Stimulated activated CD4-positive, alpha-beta T cell treated with anti-CD3 and anti-CD28 coated beads, Interleukin-4, amount 100 ng/mL, for 24 hours (primary cell): ENCODE measurements at regions not wholly inside any gene's neighbourhood (a gene's known extent, or its start where the extent isn't known, plus 50 kb on each side); places are given as distances from the start of the nearest gene placed in this dataset.
"Not testable (repeated sequence)": the region's sequence is repeated elsewhere in the genome, so short reads cannot be mapped to it uniquely, and the experiment has no call there.

Experiments
- DNase-seq: peaks from one replicate; pipeline ENCODE4 v3.0.0-alpha.2; 2020

DNA sequence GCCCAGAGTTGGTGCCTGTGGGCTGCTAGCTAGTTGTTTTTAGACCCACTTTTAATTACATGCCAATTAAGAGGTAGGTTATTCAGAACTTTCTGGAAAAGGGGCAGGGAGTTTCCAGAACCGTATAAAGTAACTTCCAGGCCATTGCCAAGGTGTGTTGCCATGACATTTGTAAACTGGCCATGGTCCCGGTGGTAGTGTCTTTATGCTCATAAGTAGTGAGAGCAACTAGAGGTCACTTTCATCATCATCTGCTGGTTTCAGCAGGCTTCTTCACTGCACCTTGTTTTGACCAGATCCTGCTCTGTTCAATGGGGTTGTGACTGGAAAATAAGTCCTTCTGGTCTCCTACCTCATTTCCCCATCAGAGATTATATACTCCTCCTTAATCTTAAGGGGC lies 207.0 kb downstream of the FAM72C start:
- DNase-seq: not testable (repeated sequence)

DNA sequence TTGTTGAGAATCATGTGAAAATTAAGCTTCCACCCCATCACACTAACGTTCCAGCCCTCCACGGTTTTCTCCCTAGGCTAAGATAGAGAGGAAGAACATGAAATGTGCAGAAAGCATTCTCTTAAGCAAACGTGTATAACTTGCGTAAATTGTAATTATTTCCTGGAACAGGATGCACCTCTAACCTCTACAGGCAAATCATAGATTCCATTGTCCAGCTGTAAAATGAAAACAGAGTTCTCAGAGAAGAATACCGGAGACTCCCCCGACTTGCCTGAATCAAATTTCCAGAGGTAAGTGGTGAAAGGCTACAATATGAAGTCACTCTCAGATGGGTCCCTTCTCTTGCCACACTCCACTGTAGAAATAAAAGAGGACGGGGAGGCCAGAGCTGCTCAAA lies 211.4 kb downstream of the FAM72C start:
- DNase-seq: not testable (repeated sequence)

DNA sequence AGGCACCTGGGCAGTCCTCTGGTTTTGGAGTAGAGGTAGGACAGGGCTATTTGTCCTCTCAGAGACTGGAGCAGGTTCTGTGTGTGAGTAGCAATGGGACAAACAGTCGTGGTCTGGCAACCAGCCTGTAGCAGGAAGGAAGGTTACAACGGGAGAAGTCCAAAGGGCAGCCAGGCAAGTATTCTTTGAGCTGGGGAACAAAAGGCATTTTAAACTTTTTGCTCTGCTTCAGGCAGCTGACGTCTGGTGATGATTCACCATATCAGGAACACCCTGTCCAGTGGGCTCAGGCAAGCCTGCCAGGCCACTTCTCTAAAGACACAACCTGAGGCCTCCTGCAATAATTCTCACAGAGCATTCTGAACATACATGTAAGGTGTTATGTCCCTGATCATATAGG lies 215.8 kb downstream of the FAM72C start:
- not testable (repeated sequence) for DNase-seq

DNA sequence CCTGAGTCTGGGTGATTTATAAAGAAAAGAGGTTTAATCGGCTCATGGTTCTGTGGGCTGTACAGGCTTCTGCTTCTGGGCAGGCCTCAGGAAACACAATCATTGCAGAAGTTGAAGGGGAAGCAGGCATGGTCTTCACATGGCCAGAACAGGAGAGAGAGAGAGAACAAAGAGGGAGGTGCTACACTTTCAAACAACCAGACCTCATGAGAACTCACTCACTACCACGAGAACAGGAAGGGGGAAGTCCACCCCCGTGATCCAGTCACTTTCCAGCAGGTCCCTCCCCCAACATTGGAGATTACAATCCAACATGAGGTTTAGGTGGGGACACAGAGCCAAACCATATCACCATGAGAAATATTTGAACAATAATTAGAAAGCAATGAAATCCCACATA lies 222.9 kb downstream of the FAM72C start:
- no peak for DNase-seq

DNA sequence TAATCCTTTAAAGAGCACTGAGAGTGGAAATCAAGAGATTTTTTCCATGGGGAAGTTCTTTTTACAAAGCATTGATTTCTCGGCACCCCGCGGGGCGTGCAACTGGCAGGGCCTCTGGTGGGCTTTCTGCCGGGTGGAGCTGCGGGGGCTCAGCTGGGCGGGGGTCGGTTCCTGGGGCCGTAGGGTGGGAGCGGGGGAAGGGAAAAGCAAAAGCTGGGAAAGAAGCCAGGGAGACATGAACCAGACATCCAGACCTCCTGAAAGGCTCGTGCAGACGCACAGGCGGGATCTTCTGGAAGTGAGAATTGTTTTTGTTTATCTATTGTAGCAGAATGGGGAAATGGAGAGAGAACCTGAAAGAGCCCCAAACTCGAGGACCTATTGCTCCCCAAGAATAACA lies 235.2 kb downstream of the FAM72C start:
- DNase-seq: no peak

DNA sequence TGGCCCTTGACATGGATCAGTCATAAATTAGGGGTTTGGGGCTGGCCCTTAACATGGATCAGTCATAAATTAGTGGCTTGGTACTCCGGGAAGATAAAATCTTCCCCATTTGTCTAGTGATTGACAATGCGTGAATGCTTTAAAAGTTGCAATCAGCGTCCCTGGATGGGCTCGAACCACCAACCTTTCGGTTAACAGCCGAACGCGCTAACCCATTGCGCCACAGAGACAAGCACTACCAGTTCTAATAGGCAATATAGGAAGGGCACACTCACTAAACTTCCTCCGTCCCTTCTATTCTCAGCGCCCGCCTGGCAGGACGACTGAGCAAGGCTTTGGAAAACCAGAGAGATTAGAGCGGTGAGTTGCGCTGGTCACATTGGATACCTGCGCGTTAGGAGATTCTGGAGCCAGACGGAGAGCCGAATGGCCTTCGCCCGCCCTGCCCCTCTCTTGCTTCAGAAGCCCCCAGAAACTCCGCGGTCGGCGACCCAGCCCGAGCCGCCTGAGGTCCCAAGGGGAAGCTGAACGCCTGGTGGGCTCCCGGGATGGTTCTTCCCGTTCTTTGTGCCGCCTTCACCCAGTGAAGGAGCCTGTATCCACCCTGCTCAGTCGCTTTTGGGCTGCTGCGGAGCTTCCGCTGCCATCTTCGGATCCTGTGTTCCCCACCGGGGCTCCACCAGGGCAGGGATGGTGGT lies 235.9 kb downstream of the FAM72C start:
- no peak for DNase-seq

DNA sequence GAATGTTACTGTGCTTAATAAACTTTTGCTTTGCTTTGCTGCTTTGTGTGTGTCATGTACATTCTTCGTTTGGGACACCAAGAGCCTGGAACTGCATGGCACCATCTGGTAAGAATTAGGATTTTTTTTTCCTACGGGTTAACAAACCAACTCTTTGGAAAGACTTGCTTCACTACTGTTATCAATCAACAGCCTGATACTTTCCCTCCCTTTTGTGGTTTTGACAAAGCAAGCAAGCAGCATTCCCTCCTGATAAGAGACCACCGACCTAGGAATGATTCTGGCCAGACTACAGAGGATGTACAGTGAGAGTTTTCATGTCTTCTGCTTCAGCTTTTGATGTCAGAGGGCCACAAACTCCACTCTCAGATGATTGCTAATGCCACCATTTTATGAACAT lies 237.5 kb downstream of the FAM72C start:
- not testable (repeated sequence) for DNase-seq

DNA sequence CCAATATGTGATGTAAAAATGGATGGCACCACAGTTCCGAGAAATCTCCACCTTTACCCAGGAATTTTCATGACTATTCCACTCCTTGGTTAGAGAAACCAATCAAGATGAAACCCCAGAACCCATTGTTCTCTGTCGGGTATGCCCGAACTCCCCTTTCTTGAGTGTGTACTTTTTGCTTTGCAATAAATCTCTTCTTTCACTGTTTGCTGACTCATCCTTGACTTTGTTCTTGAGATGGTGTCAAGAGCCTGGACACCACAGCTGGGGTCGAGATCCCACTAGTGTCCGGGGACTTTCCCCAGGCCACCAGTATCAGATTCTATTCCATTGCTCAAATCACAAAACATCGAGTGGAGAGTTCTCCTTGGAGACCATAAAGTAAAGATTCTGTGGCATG lies 240.9 kb downstream of the FAM72C start:
- not testable (repeated sequence) for DNase-seq

DNA sequence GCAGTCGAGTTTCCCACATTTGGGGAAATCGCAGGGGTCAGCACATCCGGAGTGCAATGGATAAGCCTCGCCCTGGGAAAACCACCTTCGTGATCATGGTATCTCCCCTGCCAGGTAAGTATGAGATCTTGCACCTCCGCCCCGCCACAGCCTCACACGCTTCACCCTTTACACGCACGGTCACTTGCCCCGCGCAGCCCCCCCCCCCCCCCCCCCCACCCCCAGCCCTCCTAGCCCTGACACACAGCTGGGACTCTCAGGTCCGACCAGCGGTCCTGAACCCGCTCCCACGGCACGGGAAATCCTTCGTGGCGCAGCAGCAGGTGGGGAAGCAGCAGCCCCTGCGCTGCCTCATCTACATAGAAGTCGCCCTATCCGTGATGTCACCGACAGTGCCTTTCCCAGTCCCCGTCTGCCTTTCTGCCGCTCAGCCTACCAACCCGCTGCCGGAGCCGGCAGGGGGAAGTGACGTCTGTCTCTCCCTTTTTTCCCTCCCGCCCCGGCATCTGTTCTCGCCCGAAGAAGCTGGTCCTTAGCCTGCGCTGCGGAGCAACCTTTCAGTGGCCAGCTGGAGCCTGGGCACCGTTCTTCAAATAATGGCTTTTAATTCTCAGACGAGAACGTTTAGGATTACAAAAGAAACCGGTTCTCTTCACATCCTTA lies 242.2 kb downstream of the FAM72C start:
- not testable (repeated sequence) for DNase-seq

DNA sequence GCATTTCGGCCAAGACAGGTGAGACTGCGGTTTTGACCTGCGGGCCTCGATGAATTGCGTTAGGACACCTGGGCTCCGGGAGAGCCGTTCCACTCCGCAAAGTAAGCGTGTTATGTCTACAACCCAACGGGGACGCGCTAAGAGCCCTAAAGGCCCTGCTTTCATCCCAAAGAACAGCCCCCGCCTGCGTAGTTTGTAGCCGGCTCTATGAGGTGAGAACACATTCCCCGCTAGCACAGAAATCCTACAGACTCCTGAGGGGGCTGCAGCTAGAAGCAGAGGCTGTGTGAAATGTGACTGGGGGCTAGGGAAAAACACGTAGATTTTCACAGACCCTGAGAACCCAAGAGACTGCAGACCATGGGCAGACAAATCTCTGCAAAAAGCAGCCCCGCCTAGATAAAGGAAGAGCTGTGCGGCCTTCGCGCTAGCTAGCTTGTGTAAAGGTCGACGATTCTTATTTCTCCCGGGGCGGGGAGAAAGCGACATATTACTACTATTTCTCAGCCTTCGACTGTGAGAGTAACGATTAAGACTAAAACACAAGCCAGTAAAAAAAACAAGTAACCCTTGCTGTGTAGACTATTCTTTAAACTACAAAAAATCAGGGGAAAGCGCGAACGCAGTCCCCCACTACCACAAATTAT lies 242.9 kb downstream of the FAM72C start:
- not testable (repeated sequence) for DNase-seq

DNA sequence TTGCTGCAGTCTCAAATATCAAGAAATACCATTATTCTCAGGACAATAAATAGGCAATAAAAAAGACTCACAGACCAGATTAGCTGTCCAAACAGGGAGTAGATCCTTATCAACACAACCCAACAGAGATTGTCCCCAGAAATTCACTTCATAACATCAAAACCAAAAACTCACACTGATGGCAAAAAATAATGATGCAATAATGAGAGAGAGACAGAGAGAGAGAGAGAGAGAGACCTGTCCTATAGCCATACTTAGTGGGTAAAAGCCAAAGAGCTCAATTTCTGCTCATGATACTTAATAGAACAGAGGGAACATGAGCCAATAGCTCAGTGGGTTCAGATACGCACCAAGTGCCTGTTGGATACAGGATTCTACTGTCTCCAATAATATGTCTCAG lies 244.5 kb downstream of the FAM72C start:
- no peak for DNase-seq

DNA sequence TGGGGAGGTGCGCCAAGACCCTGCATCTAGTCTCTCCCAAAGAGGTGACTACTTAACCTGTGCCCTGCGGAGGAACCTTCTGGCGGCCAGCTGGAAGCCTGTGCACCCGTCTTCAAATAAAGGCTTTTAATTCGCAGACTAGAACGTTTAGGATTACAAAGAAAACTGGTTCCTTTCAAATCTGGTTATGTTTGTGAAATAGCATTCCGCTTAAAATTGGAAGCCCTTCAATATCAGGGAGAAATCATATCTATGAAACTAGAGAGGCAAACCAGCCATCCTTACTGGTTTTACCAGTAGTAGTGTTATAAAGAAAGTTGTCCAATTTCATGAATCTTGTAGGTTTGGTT lies 250.8 kb downstream of the FAM72C start:
- DNase-seq: no peak

DNA sequence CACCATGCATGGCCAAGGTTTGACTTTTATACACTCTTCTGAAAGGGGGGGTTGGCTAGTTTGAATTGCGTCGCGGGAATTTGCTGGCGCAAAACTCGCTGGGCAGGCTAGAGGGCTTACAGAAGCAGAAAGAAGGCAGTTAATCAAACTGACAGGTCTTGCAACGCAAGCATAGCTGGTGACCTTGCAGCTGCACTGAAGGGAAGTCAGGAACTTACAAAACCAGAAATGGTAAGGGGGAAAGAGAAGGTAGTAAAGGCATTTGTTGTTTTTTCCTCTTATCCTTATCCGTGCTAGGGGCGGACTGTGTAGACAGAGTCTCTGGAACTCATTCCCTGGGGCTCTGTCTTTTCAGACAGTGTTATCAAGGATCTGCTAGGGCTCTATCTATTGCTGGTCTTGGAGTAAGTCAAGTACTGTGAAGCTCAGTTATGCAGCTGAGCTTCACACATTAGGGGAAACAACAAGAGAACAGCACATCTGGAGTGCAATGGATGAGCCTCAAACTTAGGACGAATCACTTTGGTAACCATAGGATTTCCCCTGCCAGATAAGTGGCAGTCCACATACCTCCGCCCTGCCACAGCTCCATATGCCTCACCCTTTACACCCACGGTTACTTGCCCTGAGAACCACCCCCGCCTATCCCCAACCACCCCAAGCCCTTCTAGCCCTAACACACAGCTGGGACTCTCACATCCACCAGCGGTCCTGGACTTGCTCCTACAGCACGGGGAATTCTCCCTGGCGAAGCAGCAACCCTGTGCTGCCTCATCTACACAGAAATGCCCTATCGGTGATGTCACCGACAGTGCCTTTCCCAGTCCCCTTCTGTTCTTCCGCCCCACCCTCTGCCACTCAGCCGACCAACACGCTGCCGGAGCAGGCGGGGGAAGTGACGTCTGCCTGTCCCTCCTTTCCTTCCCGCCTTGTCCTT lies 251.4 kb downstream of the FAM72C start:
- DNase-seq: no peak

DNA sequence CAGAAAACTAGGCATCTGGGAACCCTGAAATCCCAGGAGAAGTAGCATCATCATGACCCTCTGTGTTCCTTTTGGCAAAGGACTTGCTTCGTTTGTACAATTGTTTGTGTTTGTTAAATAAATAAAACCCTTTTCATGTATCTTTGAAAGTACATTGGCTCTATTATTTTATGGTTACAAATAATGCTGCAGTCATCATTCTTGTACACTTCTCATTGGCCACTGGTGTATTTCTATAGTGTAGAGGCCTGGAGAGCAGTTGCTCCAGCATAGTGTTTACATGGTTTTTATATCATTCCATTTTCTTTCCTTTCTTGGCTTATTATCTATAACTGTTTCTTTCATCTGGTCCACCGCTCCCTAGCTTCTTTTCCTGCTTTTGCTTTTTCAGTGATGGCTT lies 253.3 kb downstream of the FAM72C start:
- no peak for DNase-seq

DNA sequence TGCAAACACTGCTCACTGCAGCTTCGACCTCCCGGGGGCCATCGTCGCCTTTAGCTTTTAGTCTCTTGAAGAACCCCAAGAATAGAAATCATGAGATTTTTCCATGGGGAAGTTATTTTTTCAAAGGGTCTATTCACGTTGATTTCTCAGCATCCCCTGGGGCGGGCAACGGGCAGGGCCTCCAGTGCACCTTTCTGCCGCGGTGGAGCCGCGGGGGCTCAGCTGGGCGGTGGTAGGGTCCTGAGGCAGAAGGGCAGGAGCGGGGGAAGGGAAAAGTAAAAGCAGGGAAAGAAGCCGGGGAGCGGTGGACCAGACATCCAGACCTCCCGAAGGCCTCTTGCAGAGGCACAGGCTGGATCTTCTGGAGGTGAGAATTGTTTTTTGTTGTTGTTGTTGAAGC lies 253.8 kb downstream of the FAM72C start:
- DNase-seq: no peak

DNA sequence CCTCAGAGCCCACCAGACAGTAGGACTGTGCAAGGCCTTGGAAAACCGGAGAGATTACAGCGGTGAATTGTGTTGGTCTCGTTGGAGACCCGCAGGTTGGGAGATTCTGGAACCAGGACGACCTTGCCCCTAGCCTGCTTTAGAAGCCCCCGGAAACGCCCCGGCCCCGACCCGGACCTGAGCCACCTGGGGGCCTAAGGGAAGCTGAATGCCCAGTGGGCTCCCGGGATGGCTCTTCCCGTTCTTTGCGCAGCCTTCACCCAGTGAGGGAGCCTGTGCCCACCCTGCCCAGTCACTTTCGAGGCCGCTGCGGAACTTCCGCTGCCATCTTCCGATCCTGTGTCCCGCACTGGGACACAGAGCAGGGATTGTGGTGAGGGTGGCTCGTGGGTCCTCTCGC lies 254.4 kb downstream of the FAM72C start:
- no peak for DNase-seq

DNA sequence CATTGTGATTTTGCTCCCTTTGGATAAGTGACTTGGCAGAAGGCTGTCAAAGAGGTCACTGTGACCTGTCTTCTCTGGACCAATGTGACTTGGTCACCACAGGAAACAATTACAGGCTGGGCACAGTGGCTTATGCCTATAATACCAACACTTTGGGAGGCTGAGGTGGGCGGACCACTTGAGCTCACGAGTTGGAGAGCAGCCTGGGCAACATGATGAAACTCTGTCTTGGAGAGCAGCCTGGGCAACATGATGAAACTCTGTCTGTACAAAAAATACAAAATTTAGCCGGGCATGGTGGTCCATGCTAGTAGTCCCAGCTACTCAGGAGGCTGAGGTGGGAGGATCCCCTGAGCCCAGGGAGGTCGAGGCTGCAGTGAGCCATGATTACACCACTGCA lies 256.9 kb downstream of the FAM72C start:
- not testable (repeated sequence) for DNase-seq

DNA sequence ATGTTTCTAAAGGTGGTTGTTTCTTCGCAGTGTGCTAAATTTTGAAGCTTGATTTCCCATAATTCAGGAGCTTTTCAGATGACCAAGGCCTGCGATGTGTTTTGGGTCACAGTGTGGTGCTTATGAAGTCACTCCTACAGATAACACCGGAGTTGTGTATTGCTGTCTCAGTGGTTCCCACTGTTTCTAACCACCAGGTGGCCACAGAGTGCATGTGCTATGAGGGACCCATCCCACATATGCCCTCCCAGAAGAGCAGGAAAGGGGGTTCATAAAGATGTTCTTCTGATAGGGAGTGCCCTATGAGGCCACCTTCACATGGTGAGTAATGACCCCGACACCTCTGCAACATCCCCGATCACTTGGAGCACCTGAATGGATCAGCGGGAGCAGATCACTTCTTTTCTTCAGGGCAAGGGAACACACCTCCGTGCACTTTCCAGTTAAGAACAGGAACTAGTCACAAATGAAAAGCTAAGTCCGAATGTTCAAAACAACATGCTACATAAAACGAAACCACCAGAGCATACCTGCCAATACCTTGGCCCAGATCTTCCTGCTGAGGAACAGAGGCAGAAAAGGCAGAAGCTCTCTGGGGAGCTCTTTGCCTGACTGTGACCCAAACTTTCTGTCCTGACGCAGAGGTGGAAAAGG lies 262.1 kb downstream of the FAM72C start:
- not testable (repeated sequence) for DNase-seq

DNA sequence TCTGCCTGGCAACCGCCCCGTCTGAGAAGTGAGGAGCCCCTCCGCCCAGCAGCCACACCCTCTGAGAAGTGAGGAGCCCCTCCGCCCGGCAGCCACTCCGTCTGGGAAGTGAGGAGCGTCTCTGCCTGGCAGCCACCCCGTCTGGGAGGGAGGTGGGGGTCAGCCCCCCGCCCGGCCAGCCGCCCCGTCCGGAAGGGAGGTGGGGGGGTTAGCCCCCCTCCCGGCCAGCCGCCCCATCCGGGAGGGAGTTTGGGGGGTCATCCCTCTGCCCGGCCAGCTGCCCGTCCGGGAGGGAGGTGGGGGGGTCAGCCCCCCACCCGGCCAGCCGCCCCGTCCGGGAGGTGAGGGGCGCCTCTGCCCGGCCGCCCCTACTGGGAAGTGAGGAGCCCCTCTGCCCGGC lies 269.0 kb downstream of the FAM72C start:
- DNase-seq: not testable (repeated sequence)

DNA sequence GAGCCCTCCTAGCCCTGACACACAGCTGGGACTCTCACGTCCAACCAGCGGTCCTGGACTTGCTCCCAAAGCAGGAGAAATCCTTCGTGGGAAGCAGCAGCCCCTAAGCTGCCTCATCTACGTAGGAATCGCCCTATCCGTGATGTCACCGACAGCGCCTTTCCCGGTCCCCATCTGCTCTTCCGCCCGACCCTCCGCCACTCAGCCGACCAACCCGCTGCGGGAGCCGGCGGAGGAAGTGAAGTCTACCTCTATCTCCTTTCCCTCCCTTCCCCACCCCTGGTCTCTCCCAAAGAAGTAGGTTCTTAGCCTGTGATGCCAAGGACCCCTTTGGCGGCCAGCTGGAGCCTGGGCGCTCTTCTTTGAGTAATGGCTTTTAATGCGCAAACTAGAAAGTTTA lies 272.1 kb downstream of the FAM72C start:
- DNase-seq: no peak

DNA sequence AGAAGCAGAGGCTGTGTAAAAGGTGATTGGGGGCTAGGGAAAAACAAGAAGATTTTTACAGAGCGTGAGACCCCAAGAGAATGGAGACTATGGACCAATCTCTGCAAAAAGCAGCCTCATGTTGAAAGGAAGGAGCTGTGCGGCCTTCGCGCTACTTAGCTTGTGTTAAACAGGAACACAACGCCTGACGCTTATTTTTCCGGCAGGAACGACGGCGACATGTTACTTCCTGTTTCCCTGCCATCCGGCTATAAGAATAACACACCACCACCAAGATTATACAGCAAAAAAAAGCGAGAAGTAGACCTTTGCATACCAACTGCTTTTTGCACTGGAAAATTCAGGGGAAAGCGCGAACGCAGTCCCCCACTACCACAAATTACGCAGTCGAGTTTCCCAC lies 272.7 kb downstream of the FAM72C start:
- no peak for DNase-seq

DNA sequence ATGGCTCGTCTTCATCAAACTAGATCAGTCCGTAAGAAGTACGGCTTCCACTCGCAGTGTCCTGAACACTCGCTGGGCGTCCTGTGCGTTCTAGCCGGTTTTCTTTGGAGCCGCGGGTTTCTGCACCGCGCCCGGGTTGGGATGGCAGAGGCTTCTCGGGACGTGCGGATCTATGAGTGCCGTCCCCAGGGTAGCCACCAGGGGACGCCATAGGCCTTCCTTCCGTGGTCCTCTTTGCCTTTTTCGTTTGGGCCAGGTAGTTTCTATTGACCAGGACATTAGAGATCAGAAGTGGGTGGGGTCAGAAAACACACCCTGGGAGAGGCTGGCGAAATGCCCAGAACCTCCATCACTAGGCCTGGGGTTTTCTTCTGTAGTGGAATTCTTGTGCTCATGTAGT lies 273.8 kb downstream of the FAM72C start:
- DNase-seq: no peak

DNA sequence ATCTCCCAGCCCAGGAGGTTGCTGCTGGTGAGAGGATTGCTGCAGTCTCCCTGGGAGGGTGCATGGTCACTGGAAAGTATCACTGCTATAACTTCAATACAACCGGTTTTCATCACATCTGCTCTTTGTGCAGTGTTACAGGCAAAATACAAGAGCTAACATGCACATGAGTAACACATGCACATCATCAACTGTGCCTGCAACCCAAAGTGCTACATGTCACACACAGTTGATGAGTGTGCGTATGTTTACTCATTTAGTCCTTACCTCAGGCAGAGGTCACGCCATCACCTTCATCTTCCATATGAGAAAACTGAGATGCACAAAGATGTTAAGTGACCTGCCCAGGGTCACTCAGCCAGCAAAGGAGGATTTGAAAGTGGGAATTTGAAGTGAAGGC lies 277.7 kb downstream of the FAM72C start:
- DNase-seq: no peak
